ENCODE measurements at regions not wholly inside any gene's neighbourhood (a gene's known extent, or its start where the extent isn't known, plus 50 kb on each side); places are given as distances from the start of the nearest gene placed in this dataset.

DNA sequence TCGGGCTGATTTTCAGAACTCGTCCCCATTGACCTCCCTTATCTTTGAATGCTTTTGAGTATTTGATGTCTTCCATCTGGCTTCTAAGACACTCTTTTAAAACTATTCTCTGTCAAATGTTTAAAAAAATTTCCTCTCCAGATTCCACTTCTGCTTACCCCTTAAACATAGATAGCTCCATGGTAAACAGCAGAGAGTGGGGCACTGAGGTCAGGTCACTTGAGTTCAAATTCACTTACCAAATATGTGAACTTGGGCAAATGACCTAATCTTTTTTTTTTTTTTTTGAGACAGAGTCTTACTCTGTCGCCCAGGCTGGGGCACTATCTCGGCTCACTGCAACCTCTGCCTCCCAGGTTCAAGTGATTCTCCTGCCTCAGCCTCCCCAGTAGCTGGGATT lies 126.8 kb upstream of the CPSF6 start:
- no peak for TF ChIP-seq EP300 (IDR thresholded peaks at IDR 0.05)
- TF ChIP-seq, protein P1, sequence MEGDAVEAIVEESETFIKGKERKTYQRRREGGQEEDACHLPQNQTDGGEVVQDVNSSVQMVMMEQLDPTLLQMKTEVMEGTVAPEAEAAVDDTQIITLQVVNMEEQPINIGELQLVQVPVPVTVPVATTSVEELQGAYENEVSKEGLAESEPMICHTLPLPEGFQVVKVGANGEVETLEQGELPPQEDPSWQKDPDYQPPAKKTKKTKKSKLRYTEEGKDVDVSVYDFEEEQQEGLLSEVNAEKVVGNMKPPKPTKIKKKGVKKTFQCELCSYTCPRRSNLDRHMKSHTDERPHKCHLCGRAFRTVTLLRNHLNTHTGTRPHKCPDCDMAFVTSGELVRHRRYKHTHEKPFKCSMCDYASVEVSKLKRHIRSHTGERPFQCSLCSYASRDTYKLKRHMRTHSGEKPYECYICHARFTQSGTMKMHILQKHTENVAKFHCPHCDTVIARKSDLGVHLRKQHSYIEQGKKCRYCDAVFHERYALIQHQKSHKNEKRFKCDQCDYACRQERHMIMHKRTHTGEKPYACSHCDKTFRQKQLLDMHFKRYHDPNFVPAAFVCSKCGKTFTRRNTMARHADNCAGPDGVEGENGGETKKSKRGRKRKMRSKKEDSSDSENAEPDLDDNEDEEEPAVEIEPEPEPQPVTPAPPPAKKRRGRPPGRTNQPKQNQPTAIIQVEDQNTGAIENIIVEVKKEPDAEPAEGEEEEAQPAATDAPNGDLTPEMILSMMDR (IDR thresholded peaks at IDR 0.05): no peak

Data from tibial nerve (tissue), 4 donors.